Glomerular visceral epithelial cell (primary cell): ENCODE measurements at regions not wholly inside any gene's neighbourhood (a gene's known extent, or its start where the extent isn't known, plus 50 kb on each side); places are given as distances from the start of the nearest gene placed in this dataset.

Source experiments
- DNase-seq: peaks from one replicate; pipeline ENCODE4 v3.0.0-alpha.2; 2016; ENCODE audit errors: extremely low spot score

DNA sequence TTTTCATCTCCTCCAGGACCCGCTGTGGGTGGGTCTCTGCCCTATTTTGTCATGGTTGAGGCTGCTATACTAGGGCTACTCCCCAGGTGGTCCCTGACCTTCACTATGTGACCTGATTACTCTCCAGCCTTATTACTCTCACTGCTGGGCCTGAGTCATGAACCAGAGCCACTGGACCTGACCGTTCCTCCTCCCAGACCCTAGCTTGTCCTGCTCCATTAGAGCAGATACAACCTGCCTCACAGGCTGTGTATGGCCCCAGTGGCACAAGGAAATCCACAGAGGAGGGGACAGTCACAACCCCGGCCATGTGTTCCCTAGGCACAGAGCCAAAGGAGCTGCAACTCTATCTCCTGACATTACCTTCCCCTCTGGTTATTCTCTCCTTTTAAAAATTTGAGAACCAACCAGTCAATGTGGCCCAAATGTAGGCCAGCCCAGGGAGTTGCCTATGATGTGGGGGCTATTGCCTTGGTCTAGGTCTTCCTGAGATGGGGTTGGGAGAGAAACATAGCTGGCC is 96.0 kb upstream of the FSTL4 start:
- no peak for DNase-seq

DNA sequence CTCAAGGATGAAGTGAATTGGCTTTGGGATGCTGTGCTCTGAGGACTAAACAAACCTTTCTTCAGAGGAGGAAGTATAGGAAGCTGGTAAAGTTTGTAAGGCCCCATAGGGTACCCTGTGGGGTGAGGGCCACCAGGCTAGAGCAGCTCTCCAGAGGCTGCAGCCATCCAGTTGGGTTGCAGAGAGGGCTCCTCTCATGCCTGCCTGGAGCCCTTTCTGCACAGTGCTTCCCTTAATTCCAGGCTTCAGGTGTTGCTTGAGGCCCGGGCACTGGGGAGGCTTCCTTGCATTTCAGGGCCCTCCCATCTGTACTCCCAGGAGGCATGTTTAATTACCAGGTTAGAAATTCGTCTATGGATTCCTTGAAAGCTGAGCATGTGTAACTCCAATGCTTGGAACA is 95.3 kb upstream of the FSTL4 start:
- no peak for DNase-seq

DNA sequence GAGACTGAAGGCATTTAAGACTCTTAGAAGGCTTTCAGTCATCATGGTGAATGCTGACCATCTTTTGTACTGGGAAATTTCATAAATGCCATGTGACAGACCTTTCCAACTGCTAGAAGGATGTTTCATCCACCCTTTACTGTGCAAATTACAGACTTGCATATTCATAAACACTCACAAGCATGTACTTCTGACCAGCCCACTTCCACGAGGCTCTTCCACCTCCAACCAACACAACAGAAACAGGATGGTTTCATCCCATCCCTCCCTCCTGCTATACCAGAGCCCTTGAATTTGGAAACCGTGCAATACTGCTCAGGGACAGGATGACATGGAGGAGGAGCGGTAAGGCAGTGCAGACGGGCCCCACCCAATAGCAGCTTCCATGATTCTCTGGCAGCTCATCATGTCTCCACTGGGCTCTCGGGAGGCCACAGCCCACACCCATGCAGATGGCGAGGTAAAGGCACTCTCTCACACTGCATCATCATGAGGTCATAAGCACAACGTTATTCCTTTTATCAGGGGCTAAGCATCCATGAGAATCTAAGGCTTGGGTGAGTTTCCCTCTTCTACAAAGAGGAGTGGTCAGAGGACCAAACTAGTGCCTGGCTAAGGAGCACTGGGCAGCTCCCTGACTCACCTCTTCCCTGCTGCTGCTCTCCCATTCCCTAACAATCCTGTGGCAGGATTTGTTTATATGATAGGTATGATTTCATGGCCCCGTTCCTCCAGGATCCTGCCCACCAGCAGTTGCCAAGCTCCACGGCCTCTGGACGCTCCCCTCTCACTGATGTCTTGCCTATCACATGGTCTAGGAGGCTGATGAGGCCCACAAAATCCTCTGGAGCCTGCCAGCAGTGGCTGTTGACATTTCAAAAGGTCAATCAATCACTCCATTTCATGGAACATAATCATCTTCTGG is 94.4 kb upstream of the FSTL4 start:
- no peak for DNase-seq

DNA sequence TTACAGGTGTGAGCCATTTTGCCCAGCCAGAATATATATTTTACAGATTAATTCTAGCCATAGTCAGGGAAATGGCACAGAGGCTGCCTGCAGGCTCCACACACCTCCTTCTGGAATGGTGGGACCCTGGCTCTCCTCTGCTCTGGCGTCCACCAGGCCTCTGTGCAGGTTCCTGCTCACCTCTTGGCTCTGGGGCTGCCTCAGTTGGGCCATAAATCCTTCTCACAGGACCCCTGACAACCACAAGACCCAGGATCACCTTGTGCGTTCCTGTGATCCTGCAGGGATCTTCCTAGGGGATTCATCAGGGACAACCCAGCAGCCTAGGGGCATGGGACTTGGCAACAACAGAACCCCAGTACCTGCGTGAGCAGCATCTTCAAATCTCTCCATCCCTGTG is 93.0 kb upstream of the FSTL4 start:
- no peak for DNase-seq

DNA sequence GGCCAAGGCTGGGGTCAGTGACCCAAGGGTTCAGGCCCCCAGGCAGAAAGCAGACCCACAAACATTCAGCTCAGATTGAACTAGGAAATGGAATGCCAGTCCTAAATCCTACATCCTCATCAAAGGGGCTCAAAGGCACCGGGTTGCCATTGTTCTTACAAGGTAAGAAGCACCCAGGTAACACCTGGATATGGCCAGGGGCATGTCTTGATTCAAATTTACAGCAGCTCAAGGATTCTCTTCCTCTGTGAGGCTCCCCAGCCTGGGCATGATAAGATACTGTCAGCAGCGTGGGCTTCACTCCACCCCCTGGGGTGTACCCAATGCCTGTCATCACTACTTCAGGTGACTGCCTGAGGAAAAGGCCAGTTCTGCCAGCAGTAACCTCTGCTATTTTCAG is 92.1 kb upstream of the FSTL4 start:
- no peak for DNase-seq

DNA sequence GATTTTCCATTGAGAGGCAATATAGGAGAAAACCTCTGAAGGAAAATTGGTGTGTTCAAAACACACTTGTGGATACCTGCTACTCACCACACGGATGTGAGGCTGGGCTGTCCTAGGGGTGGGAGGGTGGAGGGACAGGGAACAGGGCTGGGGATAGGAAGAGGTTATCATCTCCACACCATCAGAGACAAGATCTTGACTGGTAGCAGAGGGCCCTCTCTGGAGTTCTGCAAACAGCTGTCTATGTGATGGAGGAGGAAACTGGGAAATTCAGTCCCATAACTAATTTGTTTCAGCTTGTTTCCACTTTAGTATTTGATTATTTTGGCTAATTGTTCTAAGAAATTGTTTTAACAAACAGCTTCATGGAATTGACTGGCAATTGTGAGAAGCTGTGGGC is 91.6 kb upstream of the FSTL4 start:
- DNase-seq: no peak

DNA sequence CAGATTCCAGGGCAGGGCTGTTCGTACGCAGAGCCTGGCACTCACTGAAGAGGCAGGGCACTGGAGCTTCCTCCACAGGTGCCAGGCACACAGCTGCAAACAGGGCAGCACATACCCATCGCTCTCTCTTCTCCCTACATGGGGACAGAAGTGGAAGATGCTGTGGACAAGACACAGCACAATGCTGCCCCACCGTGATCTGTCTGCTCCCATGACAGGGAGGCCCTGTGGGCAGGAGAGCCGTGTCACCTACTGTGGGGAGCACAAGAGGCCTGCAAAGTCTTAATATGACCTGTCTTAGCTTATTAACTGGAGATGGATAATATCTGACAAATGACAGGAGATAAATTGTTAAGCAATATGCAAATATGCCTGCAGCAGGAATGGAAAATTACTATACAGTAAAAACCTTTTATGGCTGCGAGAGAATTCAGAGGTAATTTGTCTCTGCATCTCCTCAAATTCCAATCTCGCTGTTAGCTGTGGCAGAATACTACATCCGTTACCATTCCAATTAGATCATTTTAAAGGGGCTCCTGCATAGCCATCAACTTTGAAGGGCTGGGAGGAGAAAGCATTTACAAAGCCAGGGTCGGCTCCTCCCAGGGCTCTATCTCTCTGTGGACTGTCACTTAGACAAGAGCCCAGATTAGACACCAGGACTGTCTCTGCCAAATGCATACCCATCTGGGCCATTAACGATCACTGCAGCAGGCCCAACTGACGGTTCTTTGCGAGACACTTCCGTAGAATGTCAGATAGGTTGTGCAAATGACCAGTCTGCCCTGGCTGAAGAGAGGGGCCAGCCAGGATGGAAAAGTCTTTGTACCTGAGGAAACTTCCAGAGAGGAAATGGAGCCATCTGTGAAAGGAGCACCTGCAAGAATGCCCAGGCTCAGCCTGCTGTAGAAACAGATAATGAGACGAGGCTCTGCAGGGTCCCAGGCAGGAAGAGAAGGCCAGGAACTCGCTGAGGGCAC is 90.7 kb upstream of the FSTL4 start:
- no peak for DNase-seq

DNA sequence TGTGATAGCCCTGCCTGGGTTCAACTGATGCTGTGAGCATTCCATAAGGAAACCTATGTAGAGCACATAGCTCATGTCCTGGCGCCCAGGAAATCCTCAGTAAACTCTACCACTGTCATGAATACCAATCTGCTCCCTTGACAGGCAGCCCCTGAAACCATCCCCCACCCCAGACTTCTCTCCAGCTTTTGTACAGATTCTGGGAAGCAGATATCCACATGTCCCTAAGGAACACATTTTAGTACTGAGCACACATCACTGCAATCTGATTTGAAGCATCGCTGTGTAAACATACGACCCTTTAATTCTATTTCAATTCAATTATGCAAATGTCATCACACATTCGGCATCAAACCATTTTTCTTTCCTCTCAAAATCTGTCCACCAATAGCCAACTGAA is 89.5 kb upstream of the FSTL4 start:
- DNase-seq: no peak

DNA sequence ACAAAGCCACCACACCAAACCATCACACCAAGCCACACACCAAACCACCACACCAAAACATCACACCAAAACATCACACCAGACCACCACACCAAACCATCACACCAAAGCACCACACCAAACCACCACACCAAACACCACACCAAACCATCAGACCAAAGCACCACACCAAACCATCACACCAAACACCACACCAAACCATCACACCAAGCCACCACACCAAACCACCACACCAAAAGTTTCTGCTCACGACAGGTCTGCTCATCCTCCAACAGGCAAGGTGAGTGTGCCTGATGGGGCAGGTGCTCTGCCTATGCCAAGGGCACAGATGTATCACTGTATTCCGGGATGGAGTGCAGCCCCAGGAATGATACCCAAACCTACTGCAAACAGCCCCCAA is 87.9 kb upstream of the FSTL4 start:
- DNase-seq: no peak

DNA sequence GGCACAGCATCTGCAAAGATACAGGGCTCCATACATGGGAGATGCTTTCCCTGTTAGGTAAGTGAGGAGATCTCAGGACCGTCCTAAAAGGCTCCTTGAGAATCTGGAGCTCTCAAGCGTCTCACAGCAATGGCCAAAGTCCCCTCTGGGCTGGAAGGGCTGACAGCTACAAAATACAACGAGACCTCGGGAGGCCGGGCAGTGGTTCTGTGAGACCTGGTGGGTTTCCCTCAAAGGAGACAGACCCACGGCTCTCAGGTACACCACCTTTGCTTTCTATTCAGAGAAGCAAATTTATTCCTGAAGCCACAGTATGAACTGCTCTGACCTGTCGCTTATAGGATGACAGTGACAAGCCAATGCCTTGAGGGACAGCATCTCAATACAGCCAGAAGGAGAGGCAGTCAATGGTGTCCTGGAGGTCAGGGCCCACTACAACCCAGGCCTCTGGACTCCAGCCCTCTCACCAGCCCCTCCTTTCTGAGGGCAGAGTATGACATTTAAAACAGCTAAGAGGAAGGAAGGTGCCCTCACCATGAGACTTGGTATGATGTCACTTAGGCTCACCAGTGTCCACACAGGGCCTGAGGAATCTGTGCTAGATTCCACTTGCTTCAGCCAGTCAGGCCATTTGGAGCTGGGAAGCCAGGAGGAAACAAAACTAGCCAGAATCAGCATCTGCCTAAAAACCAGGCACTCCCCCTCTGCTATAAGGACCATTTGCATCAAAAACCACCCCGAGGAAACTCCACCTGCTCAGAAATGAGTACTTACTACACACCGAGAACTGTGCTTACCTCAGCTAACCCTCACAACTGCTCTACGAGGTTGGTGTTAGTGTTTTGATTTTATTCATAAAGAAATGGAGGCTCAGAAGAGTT is 86.5 kb upstream of the FSTL4 start:
- no peak for DNase-seq

DNA sequence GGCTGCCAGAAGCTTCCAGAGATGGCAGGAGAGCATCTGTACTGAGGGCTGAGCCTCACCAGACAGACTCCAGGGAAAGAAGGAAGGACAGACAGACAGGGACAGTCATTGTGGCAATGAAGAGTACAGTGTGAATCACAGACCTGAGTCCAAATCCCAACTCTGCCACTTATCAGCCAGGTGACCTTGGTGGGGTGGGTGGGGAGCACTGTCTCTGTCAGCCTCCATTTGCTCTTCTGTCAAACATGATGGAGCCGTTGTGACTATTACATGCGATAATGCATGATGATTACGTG is 85.9 kb upstream of the FSTL4 start:
- no peak for DNase-seq

DNA sequence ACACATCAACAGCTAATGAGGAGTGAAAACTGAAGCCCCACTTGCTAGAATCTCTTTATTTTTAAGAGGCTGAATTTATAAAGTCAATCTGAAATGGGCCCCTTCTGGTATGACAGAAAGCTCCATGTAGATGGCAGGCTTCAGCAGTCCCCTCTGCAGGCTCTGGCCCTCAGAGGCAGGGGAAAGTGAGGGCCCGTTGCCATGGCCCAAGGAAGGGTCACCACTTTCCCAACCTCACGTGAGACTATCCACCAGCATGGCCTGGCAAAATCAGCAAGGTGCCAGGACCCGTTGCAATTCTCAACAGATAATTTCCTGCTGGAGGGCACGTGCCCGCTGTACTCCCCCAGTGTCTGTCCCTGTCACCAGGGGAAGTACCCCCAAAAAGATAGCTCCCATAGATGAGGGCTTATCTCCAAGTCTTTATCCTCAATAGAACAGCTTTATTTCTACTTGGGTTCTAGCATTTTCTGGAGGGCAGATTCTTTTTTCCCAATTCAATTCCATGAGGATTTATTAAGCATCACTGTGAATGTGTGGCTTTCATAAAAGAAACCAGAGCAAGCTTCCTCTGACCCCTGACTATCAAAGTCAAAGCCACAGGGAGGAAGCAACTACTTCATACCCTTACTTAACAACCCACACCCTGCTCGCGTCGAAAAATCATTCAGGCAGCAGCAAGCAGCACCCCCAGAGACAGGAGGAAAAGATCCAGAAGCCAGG is 85.4 kb upstream of the FSTL4 start:
- no peak for DNase-seq

DNA sequence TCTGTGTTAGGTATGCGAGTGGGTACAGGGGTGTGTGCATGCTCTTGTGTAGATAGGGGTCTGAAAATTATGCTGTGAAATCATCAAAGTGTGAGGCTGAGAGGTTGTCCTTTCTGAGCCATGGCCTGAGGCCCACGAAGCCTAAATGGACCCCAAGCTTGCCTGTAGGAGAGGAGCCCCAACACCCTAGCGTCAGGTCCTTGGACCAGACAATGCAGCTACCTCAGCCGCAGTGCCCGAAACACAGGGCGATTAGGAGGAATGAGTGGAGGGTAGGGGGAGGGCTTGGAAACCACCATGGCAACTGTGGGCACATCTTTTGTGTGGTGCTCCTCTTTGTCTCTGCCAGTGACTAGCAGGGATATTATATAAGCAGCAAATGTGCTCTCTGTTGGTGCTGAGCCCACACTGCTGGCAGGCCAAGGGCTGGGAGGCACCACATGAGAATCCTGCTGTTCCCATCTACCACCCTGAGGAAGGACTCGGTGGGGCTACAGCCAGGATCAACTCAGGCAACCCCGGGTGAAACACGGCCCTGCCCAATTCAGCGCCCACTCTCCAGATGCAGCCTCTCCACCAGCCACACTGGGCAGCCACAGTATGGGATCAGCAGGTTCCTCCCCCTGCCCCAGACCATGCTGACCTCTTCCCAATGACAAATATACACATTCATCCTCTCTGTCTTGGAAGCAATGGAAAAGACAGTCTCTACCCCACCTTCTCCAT is 84.6 kb upstream of the FSTL4 start:
- no peak for DNase-seq

DNA sequence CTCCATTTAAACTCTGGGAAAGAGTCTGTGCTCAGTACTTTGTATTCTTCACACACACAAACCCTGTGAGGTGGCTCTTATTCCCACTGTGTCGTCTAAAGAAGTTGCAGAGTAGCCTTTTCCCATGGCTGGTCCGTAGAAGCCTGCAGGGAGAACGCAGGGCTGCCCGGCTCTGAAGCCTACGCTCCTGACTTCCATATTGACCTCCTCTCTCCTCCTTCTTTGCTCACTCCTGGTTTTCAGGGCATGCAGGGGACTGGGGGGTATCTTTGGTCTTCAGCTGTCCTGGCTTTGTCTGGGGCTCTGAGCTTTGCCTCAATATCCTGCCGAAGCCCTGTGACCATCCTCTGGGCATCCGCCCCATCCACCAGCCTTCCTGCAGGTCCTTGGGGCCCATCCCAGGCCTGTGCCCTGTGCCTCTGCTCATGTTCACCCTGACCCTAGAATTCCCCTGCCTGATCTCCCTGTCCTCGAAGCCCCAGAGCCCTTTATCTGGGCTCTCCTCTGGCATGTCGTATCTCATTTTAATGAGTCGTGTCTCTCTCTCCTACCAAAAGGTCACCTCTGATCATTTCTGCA is 83.8 kb upstream of the FSTL4 start:
- DNase-seq: no peak

DNA sequence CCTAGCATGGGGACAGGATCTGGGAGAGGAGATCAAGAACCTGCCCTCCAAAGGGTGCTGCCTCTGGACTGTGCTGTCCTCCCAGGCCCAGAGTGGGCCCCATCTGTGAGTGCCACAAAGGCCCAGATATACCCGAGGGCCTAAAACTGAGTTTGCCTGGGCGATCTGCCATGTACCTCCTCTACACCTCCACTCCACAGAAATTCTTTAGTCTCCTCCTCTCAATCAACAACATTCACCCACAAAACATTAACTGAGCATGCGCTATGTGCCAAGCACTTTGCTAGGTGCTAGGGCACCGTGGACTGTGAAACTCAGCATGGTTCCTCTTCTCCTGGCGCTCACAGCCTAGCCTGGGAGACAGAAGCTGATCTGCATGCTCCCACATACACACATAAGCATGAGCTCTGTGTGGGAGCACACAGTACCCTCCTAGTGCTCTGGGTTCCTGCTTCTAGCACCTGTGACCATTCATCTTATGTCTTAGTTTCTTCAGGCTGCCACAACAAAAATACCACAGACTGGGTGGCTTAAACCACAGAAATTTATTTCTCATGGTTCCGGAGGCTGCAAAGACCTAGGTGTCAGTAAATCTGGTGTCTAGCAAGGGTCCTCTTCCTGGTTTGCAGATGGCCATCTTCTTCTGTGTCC is 82.0 kb upstream of the FSTL4 start:
- no peak for DNase-seq

DNA sequence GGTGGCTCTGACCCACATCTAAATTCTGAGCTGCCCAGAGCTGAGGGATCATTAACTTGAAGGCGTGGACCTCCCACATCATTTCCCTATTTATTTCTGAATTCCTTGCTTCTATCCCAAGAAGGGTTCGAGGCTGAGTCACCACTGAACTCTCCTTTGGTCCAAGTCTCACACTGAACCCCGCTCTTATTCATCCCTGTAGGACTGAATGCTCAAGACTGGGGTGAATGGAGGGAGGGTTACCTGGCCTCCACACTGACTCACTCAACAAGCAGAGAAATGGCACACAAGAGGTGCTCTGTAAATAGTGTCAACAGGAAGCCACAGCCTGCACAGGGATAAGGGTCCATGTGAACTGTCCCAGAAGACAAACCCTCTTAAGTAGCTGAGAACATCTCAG is 79.1 kb upstream of the FSTL4 start:
- DNase-seq: no peak

DNA sequence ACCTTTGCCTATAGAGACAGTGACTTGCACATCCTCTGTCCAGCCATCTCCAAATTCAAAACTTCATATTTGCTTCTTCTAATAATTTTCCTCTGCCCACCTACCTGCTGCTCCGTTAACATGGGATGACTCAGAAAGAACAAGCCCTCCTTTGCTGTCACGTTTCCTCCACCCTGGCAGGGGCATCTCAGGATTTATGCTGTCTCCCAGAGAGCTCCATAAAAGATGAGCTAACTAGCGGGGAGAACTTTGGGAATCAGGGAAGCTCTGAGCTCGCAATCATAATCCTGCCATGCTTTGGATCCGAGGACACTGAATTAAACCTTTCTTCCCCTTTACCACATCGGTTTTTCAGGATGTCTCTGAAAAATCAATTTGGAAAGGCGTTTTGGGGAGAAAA is 78.4 kb upstream of the FSTL4 start:
- no peak for DNase-seq

DNA sequence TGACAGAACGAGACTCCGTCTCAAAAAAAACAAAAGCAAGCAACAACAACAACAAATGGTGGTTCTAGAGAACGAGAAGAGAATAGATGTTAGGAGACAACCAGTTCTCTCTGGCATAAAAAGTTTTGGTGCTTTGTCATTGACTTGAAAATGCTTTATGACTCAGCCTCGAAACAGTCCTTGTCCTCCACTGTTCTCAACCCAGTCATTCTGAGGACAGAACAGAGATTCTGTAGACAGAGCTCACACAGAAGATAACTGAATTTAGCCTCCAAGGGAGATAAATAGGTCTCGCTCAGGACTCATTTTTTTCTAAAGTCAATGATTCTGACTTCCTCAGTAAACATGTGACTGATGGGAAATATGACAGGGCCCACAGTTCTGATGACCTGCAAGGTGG is 76.0 kb upstream of the FSTL4 start:
- no peak for DNase-seq

DNA sequence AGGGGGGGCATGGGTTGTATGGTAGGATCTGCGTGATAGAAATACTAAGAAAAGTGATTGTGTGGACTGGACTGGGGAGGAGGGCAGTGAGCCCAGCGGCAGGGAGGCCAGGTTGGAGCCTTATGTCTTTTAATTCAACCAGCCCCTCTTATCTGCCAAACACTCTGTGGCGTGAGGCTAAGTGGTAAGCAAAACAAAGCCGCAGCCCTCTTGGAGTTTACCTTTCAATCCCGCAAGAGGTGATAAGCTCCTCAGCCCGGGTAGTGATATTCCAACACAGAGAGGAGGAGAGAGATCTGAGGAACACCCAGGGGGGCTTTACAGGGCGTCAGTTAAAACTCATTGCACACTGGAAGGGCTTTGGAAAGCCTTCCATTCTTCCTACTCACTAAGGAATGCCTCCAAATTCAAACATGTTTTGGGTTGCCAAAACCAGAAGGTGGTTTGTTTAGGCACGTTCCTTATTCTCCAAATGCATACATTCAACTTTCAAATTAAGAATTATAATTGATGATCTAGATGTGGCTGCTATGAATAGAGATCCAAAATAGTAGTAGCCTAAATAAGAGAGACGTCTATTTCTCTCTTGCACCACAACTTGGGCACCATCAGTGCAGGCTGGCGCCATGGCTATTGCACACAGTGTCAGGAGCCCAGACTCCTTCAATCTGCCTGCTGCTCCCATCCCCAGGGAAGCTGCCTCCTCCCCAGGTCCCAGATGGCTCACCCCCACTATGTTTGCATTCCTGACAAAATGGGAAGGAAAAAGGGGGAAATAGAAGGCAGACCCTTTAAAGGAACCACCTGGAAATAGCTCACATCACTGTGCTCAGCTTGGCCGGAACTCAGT is 75.1 kb upstream of the FSTL4 start:
- DNase-seq: no peak
